Astrocyte (in vitro differentiated cells and primary cell): ENCODE measurements at regions not wholly inside any gene's neighbourhood (a gene's known extent, or its start where the extent isn't known, plus 50 kb on each side); places are given as distances from the start of the nearest gene placed in this dataset.

Experiments
- CTCF ChIP-seq: IDR thresholded peaks from 2 replicates; pipeline ENCODE4 v1.5.1; 2011; ENCODE audit warnings: low read depth, mild to moderate bottlenecking, inconsistent platforms, low read length, moderate library complexity; ENCODE audit not compliant: insufficient read depth
- EZH2 ChIP-seq: IDR thresholded peaks from 2 replicates; pipeline ENCODE4 v1.6.1; 2012; ENCODE audit warnings: mild to moderate bottlenecking, low read length, inconsistent platforms; ENCODE audit not compliant: insufficient read depth

- TF ChIP-seq CTCF (no peak), EZH2 (no peak)
Measured at GRCh38 chr3:107272885-107273284, 104.4 kb upstream of the CCDC54 start.
